BE2C (cell line): ENCODE measurements at regions not wholly inside any gene's neighbourhood (a gene's known extent, or its start where the extent isn't known, plus 50 kb on each side); places are given as distances from the start of the nearest gene placed in this dataset.

Experiments
- DNase-seq: peaks from one replicate; pipeline ENCODE4 v3.0.0-alpha.2; 2020
- H3K27me3 ChIP-seq: fragments of 250-450 bp; sonication (Bioruptor Pico); 2 replicates; pipeline ENCODE4 v1.5.1; 2020; ENCODE audit warnings: mild to moderate bottlenecking
- H3K36me3 ChIP-seq: fragments of 250-450 bp; sonication (Bioruptor Pico); 2 replicates; pipeline ENCODE4 v1.5.1; 2020; ENCODE audit warnings: mild to moderate bottlenecking
- H3K4me1 ChIP-seq: fragments of 250-450 bp; sonication (Bioruptor Pico); 2 replicates; pipeline ENCODE4 v1.5.1; 2020
- H3K4me3 ChIP-seq: 2 replicates; pipeline ENCODE4 v1.5.1; 2011; ENCODE audit warnings: low read depth, low read length
- H3K9me3 ChIP-seq: fragments of 250-450 bp; sonication (Bioruptor Pico); 2 replicates; pipeline ENCODE4 v1.5.1; 2020
- CTCF ChIP-seq: IDR thresholded peaks from 2 replicates; pipeline ENCODE4 v1.5.1; 2012; ENCODE audit warnings: mild to moderate bottlenecking, low read depth, low read length

- DNase-seq, result no peak
- peaks cover 52% of the 10 kb centered on the region for H3K4me1 ChIP-seq
- H3K9me3 ChIP-seq, result no peaks in the 10 kb centered on the region
- no peaks in the 10 kb centered on the region for H3K36me3 ChIP-seq
- no peak overlapping the region for H3K4me3 ChIP-seq
- no peaks in the 10 kb centered on the region for H3K27me3 ChIP-seq
- TF ChIP-seq CTCF, result no peak
Observed at GRCh38 chr6:146878952-146879340, 280.2 kb downstream of the ADGB start.

DNA sequence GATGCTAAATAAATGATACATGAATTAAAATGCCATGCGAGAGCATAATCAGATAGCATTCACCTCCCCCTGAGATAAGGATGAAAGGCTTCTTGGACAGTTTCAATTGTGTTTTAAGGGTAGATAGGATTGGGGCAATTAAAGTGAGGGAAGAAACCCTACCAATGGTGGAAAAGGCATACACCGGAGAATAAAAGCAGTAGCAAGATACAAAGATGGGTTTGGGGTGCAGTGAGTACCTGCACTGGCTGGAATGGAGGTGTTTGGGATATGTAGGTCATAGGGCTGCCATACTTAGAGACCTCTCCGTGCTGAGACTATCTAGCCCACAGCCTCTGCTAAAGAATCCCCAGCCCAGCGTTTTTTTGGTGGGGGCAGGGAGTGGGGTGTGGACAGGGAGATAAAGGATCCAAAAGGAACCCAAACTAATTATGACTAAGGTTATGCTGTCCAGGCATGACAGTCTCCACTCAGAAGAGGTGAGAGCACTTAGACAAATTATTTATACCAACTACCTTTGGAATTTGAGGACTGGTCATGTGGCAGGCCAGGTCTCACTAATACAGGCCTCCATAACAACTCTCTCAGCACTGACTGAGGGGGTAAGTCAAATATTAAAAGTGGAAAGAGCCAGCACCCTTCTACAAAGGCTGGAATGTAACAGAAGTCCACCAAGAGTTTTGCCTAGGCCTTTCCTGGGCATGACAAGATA is 280.8 kb downstream of the ADGB start:
- no peak overlapping the region for H3K4me3 ChIP-seq
- no peak for TF ChIP-seq CTCF
- no peak for DNase-seq
- no peaks in the 10 kb centered on the region for H3K9me3 ChIP-seq
- H3K4me1 ChIP-seq, result peaks cover 52% of the 10 kb centered on the region
- H3K36me3 ChIP-seq, result no peaks in the 10 kb centered on the region
- H3K27me3 ChIP-seq, result no peaks in the 10 kb centered on the region

- peak; percentile 58 for DNase-seq
- H3K4me3 ChIP-seq, result peak overlapping the region; percentile 12; the same call in 1 of the 2 replicates
- no peaks in the 10 kb centered on the region for H3K36me3 ChIP-seq
- TF ChIP-seq CTCF, result no peak
- no peaks in the 10 kb centered on the region for H3K27me3 ChIP-seq
- no peaks in the 10 kb centered on the region for H3K9me3 ChIP-seq
- peaks cover 51% of the 10 kb centered on the region for H3K4me1 ChIP-seq
Observed at GRCh38 chr6:146881228-146882181, 282.7 kb downstream of the ADGB start.

DNA sequence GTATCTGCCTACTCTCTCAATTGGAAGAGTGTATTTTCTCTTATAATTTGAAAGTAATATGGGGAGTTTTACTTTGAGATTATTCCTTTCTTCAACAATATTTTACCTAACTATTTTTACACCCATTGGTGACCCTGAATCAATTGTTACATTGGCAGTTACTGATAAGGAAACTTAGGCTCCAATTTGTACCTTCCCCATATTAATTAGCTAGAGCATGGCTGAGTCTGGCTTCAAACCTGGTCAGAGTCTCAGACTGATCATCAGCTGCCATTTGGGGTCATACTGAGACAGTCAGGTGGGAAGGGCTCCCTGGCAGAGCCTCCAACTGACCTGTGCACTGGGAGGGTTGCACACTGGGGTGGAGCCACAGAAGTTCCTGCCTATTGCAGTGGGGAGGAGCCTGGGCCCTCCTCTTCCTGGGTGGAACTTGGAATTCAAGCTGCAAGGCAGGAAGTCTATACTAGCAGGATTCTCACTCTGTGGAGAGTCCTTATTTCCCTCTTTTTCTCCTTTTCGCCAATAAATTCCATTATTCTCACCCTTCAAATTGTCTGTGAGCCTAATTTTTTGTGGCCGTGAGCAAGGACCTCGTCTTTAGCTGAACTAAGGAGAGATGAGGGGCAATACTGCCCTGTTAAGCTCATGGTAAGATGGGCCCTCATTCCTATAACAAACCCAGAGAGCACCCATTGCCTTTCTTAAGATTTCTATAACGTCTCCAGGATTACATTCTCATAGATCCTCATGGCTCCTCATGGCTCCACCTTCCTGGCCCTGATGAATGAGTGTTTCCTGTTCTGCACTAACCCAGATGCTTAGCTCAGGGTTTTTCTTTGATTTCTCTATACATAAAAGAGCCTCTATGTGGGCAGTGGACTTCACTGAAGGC is 285.1 kb downstream of the ADGB start:
- TF ChIP-seq CTCF, result no peak
- H3K4me3 ChIP-seq, result no peak overlapping the region
- H3K27me3 ChIP-seq, result no peaks in the 10 kb centered on the region
- peaks cover 36% of the 10 kb centered on the region for H3K4me1 ChIP-seq
- no peak for DNase-seq
- H3K36me3 ChIP-seq, result no peaks in the 10 kb centered on the region
- H3K9me3 ChIP-seq, result no peaks in the 10 kb centered on the region

DNA sequence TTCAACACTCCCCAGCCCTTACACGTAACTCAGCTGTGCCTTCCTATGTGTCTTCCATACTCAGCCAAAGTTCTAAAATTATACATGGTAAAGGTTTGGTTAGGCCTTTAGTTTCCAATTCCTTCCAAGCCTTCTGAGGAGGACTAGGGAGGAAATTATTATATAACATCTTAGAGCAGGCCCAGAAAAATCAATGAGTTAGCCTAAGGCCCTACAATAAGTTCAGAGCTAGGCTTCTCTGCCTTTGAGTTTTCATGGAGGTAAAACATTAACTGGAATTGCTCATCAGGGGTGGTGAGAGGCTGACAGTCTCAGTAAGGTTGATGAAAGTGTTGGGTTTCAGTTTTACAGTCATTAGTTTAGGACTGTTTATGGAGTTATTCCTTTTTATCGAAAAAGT is 286.0 kb downstream of the ADGB start:
- H3K36me3 ChIP-seq, result no peaks in the 10 kb centered on the region
- no peaks in the 10 kb centered on the region for H3K27me3 ChIP-seq
- no peaks in the 10 kb centered on the region for H3K9me3 ChIP-seq
- H3K4me1 ChIP-seq, result peaks cover 28% of the 10 kb centered on the region
- no peak for DNase-seq
- TF ChIP-seq CTCF, result no peak
- H3K4me3 ChIP-seq, result no peak overlapping the region
